ENCODE measurements at regions not wholly inside any gene's neighbourhood (a gene's known extent, or its start where the extent isn't known, plus 50 kb on each side); places are given as distances from the start of the nearest gene placed in this dataset.

DNA sequence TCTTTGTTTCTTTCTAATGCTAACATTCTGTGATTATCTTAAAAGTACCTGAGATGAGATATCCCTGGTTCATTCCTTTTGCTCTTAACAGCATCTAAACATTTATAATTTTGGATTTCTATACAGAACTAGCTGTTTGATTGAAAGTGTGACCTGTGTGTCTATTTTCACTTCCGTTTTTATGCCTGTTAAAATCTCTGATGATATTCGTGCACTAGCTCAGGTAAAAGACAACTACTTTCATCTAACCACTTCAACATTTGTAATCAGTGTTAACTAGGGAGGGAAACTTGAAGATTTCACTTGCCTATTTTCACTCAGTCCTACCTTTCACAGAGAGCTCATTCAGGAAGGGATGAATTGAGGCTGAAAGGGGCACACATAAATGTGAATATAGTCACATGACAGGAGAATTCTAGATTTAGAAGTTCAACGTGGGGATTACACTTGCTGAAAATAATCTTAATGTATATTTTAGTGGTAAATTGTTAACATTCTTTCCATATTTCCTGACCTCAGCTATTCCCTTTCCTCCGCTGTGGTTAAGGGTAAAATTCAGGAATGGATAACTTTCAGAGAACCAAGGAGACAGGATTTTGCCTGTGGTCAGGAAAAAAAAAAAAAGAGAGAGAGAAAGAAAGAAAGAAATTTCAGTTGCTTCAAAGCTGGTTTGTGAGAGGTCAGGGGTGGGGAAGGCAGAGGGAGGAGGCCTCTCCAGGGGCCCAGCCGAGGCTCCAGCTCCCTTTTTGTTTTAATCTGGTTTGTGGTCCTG lies 159.8 kb upstream of the TSC22D2 start:
- Histone ChIP-seq H3K27ac (peak overlapping the region; percentile 42), H3K9me3 (no peaks in the 10 kb centered on the region), H3K27me3 (no peaks in the 10 kb centered on the region), H3K36me3 (no peaks in the 10 kb centered on the region), H3K4me1 (peaks cover 18% of the 10 kb centered on the region), H3K4me3 (no peak overlapping the region)
- intact Hi-C loops (cut with DNase I), result no loop called here
- no peak for DNase-seq (ENCODE audit: extremely low spot score in 2 of 2)
- TF ChIP-seq POLR2AphosphoS5 (IDR thresholded peaks at IDR 0.05; ENCODE audit: insufficient read depth in 1 of 2, low read depth in 1 of 2), result no peak
- no peak for TF ChIP-seq CTCF (IDR thresholded peaks at IDR 0.05)
- TF ChIP-seq POLR2A (IDR thresholded peaks at IDR 0.05), result no peak

- Histone ChIP-seq H3K4me1 (peaks cover 15% of the 10 kb centered on the region), H3K27ac (no peak overlapping the region)
- intact Hi-C loops (cut with DNase I), result no loop called here
Observed at GRCh38 chr3:150247441-150247840, 160.7 kb upstream of the TSC22D2 start.

DNA sequence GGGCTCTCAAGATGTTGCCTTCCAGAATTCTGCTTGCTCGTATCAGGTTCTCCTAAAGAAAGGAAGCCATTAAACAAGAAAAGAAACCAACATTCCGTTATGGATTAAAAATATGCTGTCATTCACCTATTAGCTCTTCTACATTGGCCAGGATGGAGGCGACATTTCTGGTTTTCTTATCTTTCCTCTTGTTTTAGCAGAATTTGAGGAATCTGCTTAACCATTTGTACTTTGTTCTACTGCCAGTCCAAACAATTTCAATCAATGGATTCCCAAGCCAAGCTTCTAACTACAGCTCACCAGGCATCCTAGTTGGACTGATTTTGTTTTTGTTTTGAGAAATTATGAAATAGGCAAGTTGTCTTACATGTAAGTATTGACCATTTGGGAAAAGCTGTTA lies 164.6 kb upstream of the TSC22D2 start:
- H3K9me3 ChIP-seq, result no peaks in the 10 kb centered on the region
- peaks cover 4% of the 10 kb centered on the region for H3K4me1 ChIP-seq
- TF ChIP-seq POLR2AphosphoS5 (IDR thresholded peaks at IDR 0.05; ENCODE audit: insufficient read depth in 1 of 2, low read depth in 1 of 2), result no peak
- no peak for TF ChIP-seq POLR2A (IDR thresholded peaks at IDR 0.05)
- TF ChIP-seq CTCF (IDR thresholded peaks at IDR 0.05), result no peak
- no peak overlapping the region for H3K27ac ChIP-seq
- H3K27me3 ChIP-seq, result no peaks in the 10 kb centered on the region
- no peak overlapping the region for H3K4me3 ChIP-seq
- no peaks in the 10 kb centered on the region for H3K36me3 ChIP-seq
- intact Hi-C loops (cut with DNase I), result no loop called here
- no peak for DNase-seq (ENCODE audit: extremely low spot score in 2 of 2)

More at GRCh38 chr3:150247441-150247840, 160.7 kb upstream of the TSC22D2 start:
- Histone ChIP-seq H3K4me3 (no peak overlapping the region), H3K9me3 (no peaks in the 10 kb centered on the region), H3K27me3 (no peaks in the 10 kb centered on the region), H3K36me3 (no peaks in the 10 kb centered on the region)
- TF ChIP-seq POLR2AphosphoS5 (IDR thresholded peaks at IDR 0.05; ENCODE audit: insufficient read depth in 1 of 2, low read depth in 1 of 2), result no peak
- no peak for TF ChIP-seq POLR2A (IDR thresholded peaks at IDR 0.05)
- TF ChIP-seq CTCF (IDR thresholded peaks at IDR 0.05), result no peak
- no peak for DNase-seq (ENCODE audit: extremely low spot score in 2 of 2)

- Histone ChIP-seq H3K4me1 (peaks cover 15% of the 10 kb centered on the region), H3K27me3 (no peaks in the 10 kb centered on the region), H3K9me3 (no peaks in the 10 kb centered on the region), H3K36me3 (no peaks in the 10 kb centered on the region), H3K4me3 (no peak overlapping the region), H3K27ac (no peak overlapping the region)
- TF ChIP-seq CTCF (IDR thresholded peaks at IDR 0.05), result no peak
- intact Hi-C loops (cut with DNase I), result no loop called here
- no peak for DNase-seq (ENCODE audit: extremely low spot score in 2 of 2)
Observed at GRCh38 chr3:150242220-150242936, 165.7 kb upstream of the TSC22D2 start.

GRCh38 chr3:150240891-150241290 lies 167.2 kb upstream of the TSC22D2 start:
- H3K36me3 ChIP-seq, result no peaks in the 10 kb centered on the region
- TF ChIP-seq POLR2A (IDR thresholded peaks at IDR 0.05) (no peak), POLR2AphosphoS5 (IDR thresholded peaks at IDR 0.05; ENCODE audit: insufficient read depth in 1 of 2, low read depth in 1 of 2) (no peak), CTCF (IDR thresholded peaks at IDR 0.05) (no peak)
- H3K4me3 ChIP-seq, result no peak overlapping the region
- intact Hi-C loops (cut with DNase I), result no loop called here
- no peaks in the 10 kb centered on the region for H3K9me3 ChIP-seq
- H3K4me1 ChIP-seq, result peaks cover 17% of the 10 kb centered on the region
- DNase-seq (ENCODE audit: extremely low spot score in 2 of 2), result no peak
- H3K27ac ChIP-seq, result no peak overlapping the region
- no peaks in the 10 kb centered on the region for H3K27me3 ChIP-seq
